Hindlimb muscle (tissue), 1 donor: ENCODE measurements at regions not wholly inside any gene's neighbourhood (a gene's known extent, or its start where the extent isn't known, plus 50 kb on each side); places are given as distances from the start of the nearest gene placed in this dataset.
"Not testable (repeated sequence)": the region's sequence is repeated elsewhere in the genome, so short reads cannot be mapped to it uniquely, and the experiment has no call there.

Experiments
- DNase-seq: peaks from one replicate; pipeline ENCODE4 v3.0.0-alpha.2; 2013

- no peak for DNase-seq
Observed at GRCh38 chr5:112574536-112574935, 155.5 kb upstream of the EPB41L4A start.

- peak; percentile 37 for DNase-seq
Observed at GRCh38 chr5:112576298-112576925, 157.3 kb upstream of the EPB41L4A start.

GRCh38 chr5:112579599-112580170 is 158.0 kb upstream of the APC start:
- DNase-seq, result no peak

GRCh38 chr5:112581811-112582320 is 155.8 kb upstream of the APC start:
- DNase-seq, result no peak

GRCh38 chr5:112583166-112583565 is 154.5 kb upstream of the APC start:
- no peak for DNase-seq

GRCh38 chr5:112584781-112585180 is 152.9 kb upstream of the APC start:
- DNase-seq, result no peak

- no peak for DNase-seq
Observed at GRCh38 chr5:112586596-112587062, 151.1 kb upstream of the APC start.

GRCh38 chr5:112590858-112591257 is 146.8 kb upstream of the APC start:
- DNase-seq, result not testable (repeated sequence)

- DNase-seq, result no peak
Observed at GRCh38 chr5:112594095-112594850, 143.4 kb upstream of the APC start.

GRCh38 chr5:112594941-112595340 is 142.7 kb upstream of the APC start:
- DNase-seq, result no peak

GRCh38 chr5:112597831-112598230 is 139.9 kb upstream of the APC start:
- DNase-seq, result no peak

GRCh38 chr5:112600510-112600909 is 137.2 kb upstream of the APC start:
- DNase-seq, result not testable (repeated sequence)

GRCh38 chr5:112604732-112605630 is 132.7 kb upstream of the APC start:
- DNase-seq, result peak; percentile 51

- no peak for DNase-seq
Observed at GRCh38 chr5:112608975-112609374, 128.7 kb upstream of the APC start.

- DNase-seq, result no peak
Observed at GRCh38 chr5:112612663-112613062, 125.0 kb upstream of the APC start.

- DNase-seq, result no peak
Observed at GRCh38 chr5:112614285-112614684, 123.4 kb upstream of the APC start.

- DNase-seq, result no peak
Observed at GRCh38 chr5:112614986-112615385, 122.7 kb upstream of the APC start.

GRCh38 chr5:112616812-112617547 is 120.7 kb upstream of the APC start:
- no peak for DNase-seq

GRCh38 chr5:112625246-112625645 is 112.4 kb upstream of the APC start:
- DNase-seq, result no peak

GRCh38 chr5:112625689-112626438 is 111.8 kb upstream of the APC start:
- DNase-seq, result no peak

- no peak for DNase-seq
Observed at GRCh38 chr5:112626715-112627114, 111.0 kb upstream of the APC start.
